ENCODE measurements at regions not wholly inside any gene's neighbourhood (a gene's known extent, or its start where the extent isn't known, plus 50 kb on each side); places are given as distances from the start of the nearest gene placed in this dataset.

- no peak for DNase-seq (ENCODE audit: low read depth in 4 of 4, low spot score in 3 of 4)
These were observed 894.7 kb downstream of the C6orf118 start for GRCh38 chr6:164414695-164415094.

GRCh38 chr6:164412566-164412965, 896.8 kb downstream of the C6orf118 start:
- no peak for DNase-seq (ENCODE audit: low read depth in 4 of 4, low spot score in 3 of 4)

- no peak for DNase-seq (ENCODE audit: low read depth in 4 of 4, low spot score in 3 of 4)
These were observed 899.4 kb downstream of the C6orf118 start for GRCh38 chr6:164410017-164410416.

GRCh38 chr6:164409309-164410009, 899.9 kb downstream of the C6orf118 start:
- DNase-seq (ENCODE audit: low read depth in 4 of 4, low spot score in 3 of 4): no peak

GRCh38 chr6:164408868-164409267, 900.5 kb downstream of the C6orf118 start:
- DNase-seq (ENCODE audit: low read depth in 4 of 4, low spot score in 3 of 4): no peak

GRCh38 chr6:164404812-164405488, 904.5 kb downstream of the C6orf118 start:
- no peak for DNase-seq (ENCODE audit: low read depth in 4 of 4, low spot score in 3 of 4)

GRCh38 chr6:164401871-164402270, 907.5 kb downstream of the C6orf118 start:
- no peak for DNase-seq (ENCODE audit: low read depth in 4 of 4, low spot score in 3 of 4)

GRCh38 chr6:164398647-164399046, 910.8 kb downstream of the C6orf118 start:
- DNase-seq (ENCODE audit: low read depth in 4 of 4, low spot score in 3 of 4): no peak

- DNase-seq (ENCODE audit: low read depth in 4 of 4, low spot score in 3 of 4): no peak
These were observed 913.0 kb downstream of the C6orf118 start for GRCh38 chr6:164396071-164397047.

GRCh38 chr6:164379795-164380194, 929.6 kb downstream of the C6orf118 start:
- no peak for DNase-seq (ENCODE audit: low read depth in 4 of 4, low spot score in 3 of 4)

GRCh38 chr6:164378330-164378729, 931.1 kb downstream of the C6orf118 start:
- DNase-seq (ENCODE audit: low read depth in 4 of 4, low spot score in 3 of 4): no peak

GRCh38 chr6:164377348-164377918, 932.0 kb downstream of the C6orf118 start:
- DNase-seq (ENCODE audit: low read depth in 4 of 4, low spot score in 3 of 4): no peak

GRCh38 chr6:164370773-164371172, 938.6 kb downstream of the C6orf118 start:
- DNase-seq (ENCODE audit: low read depth in 4 of 4, low spot score in 3 of 4): no peak

- DNase-seq (ENCODE audit: low read depth in 4 of 4, low spot score in 3 of 4): no peak
These were observed 944.9 kb downstream of the QKI start for GRCh38 chr6:164359441-164359840.

- DNase-seq (ENCODE audit: low read depth in 4 of 4, low spot score in 3 of 4): no peak
These were observed 944.5 kb downstream of the QKI start for GRCh38 chr6:164359036-164359435.

GRCh38 chr6:164356814-164357213, 942.3 kb downstream of the QKI start:
- DNase-seq (ENCODE audit: low read depth in 4 of 4, low spot score in 3 of 4): no peak

- no peak for DNase-seq (ENCODE audit: low read depth in 4 of 4, low spot score in 3 of 4)
These were observed 932.9 kb downstream of the QKI start for GRCh38 chr6:164347455-164347854.

- DNase-seq (ENCODE audit: low read depth in 4 of 4, low spot score in 3 of 4): no peak
These were observed 932.1 kb downstream of the QKI start for GRCh38 chr6:164346631-164347030.

- no peak for DNase-seq (ENCODE audit: low read depth in 4 of 4, low spot score in 3 of 4)
These were observed 931.4 kb downstream of the QKI start for GRCh38 chr6:164345806-164346496.

- DNase-seq (ENCODE audit: low read depth in 4 of 4, low spot score in 3 of 4): no peak
These were observed 930.8 kb downstream of the QKI start for GRCh38 chr6:164345327-164345726.
